GM23248 (cell line): ENCODE measurements at regions not wholly inside any gene's neighbourhood (a gene's known extent, or its start where the extent isn't known, plus 50 kb on each side); places are given as distances from the start of the nearest gene placed in this dataset.

Experiments used
- DNase-seq: peaks from one replicate; pipeline ENCODE4 v3.0.0-alpha.2; 2015
- H2AFZ ChIP-seq: fragments of 200-600 bp; sonication (generic); 2 replicates; pipeline ENCODE4 v1.6.1; 2016; ENCODE audit warnings: antibody characterized with exemption
- H3F3A ChIP-seq: fragments of 200-600 bp; sonication (generic); 2 replicates; pipeline ENCODE4 v1.6.1; 2016; ENCODE audit warnings: mild to moderate bottlenecking, antibody characterized with exemption, mixed run types; ENCODE audit not compliant: insufficient read depth
- H3K27ac ChIP-seq: fragments of 200-600 bp; sonication (generic); 2 replicates; pipeline ENCODE4 v1.5.1; 2016; ENCODE audit warnings: mild to moderate bottlenecking
- H3K27me3 ChIP-seq: fragments of 200-600 bp; sonication (generic); replicated peaks from 2 replicates; pipeline ENCODE4 v1.6.1; 2016; ENCODE audit warnings: mild to moderate bottlenecking; ENCODE audit not compliant: insufficient read depth
- H3K36me3 ChIP-seq: fragments of 200-600 bp; sonication (generic); 2 replicates; pipeline ENCODE4 v1.6.1; 2016; ENCODE audit warnings: low read depth, mild to moderate bottlenecking
- H3K4me1 ChIP-seq: fragments of 200-600 bp; sonication (generic); 2 replicates; pipeline ENCODE4 v1.6.1; 2016; ENCODE audit warnings: mild to moderate bottlenecking; ENCODE audit not compliant: insufficient read depth
- H3K4me2 ChIP-seq: fragments of 200-600 bp; sonication (generic); one replicate; pipeline ENCODE4 v1.6.1; 2016; ENCODE audit warnings: mild to moderate bottlenecking; ENCODE audit not compliant: unreplicated experiment
- H3K4me3 ChIP-seq: fragments of 200-600 bp; sonication (generic); 2 replicates; pipeline ENCODE4 v1.5.1; 2016; ENCODE audit warnings: mild to moderate bottlenecking
- H3K79me2 ChIP-seq: fragments of 200-600 bp; sonication (generic); 2 replicates; pipeline ENCODE4 v1.6.1; 2016; ENCODE audit warnings: mild to moderate bottlenecking; ENCODE audit not compliant: insufficient read depth
- H3K9ac ChIP-seq: fragments of 200-600 bp; sonication (generic); 2 replicates; pipeline ENCODE4 v1.6.1; 2016; ENCODE audit warnings: mild to moderate bottlenecking
- H3K9me2 ChIP-seq: fragments of 200-600 bp; sonication (generic); 2 replicates; pipeline ENCODE4 v1.6.1; 2016; ENCODE audit warnings: mixed run types, mild to moderate bottlenecking, moderate library complexity; ENCODE audit not compliant: insufficient read depth
- H3K9me3 ChIP-seq: fragments of 200-600 bp; sonication (generic); one replicate; pipeline ENCODE4 v1.6.1; 2017; ENCODE audit warnings: low read depth
- H4K20me1 ChIP-seq: fragments of 200-600 bp; sonication (generic); 2 replicates; pipeline ENCODE4 v1.6.0; 2016; ENCODE audit not compliant: insufficient read depth
- EZH2 ChIP-seq: fragments of 200-600 bp; sonication (generic); IDR thresholded peaks from 2 replicates; pipeline ENCODE4 v1.6.1; 2018; ENCODE audit warnings: antibody characterized with exemption, mild to moderate bottlenecking; ENCODE audit not compliant: insufficient read depth, poor library complexity, severe bottlenecking
- EZH2phosphoT487 ChIP-seq: fragments of 200-600 bp; sonication (generic); IDR thresholded peaks from 2 replicates; pipeline ENCODE4 v1.6.1; 2018; ENCODE audit warnings: antibody characterized with exemption, moderate library complexity, mild to moderate bottlenecking, low read depth; ENCODE audit not compliant: insufficient read depth
- WGBS, 2 experiments: methylation state at CpG; one replicate each; pipeline ENCODE4 v1.1.6; 2015 to 2017; ENCODE audit warnings: low lambda C conversion rate in 2 of 2, low coverage in 1 of 2; ENCODE audit errors: missing lambda C conversion rate in 2 of 2; 5-methylcytosine and 5-hydroxymethylcytosine counted together
- in situ Hi-C: fragments of 300-500 bp; cut with MboI; formaldehyde crosslinking; loops from 2 replicates; pipeline ENCODE4 v1.15.0; 2020

GRCh38 chr11:15547685-15548084, 433.0 kb downstream of the INSC start:
- Histone ChIP-seq H3K9me3 (no peaks in the 10 kb centered on the region), H3F3A (no peaks in the 10 kb centered on the region), H3K4me2 (no peak overlapping the region), H3K27ac (no peak overlapping the region), H2AFZ (no peak overlapping the region), H3K9me2 (no peaks in the 10 kb centered on the region), H3K27me3 (no peaks in the 10 kb centered on the region), H3K36me3 (no peaks in the 10 kb centered on the region), H3K4me1 (no peaks in the 10 kb centered on the region), H3K4me3 (no peak overlapping the region), H3K9ac (no peak overlapping the region), H4K20me1 (no peaks in the 10 kb centered on the region), H3K79me2 (no peaks in the 10 kb centered on the region)
- 28% methylated on average over 3 of the region's 3 CpGs for WGBS, 2 experiments
- TF ChIP-seq EZH2phosphoT487 (no peak), EZH2 (no peak)
- in situ Hi-C loops: no loop called here
- DNase-seq: no peak

- in situ Hi-C loops: no loop called here
- no peak overlapping the region for H3K4me2 ChIP-seq
- no peak overlapping the region for H2AFZ ChIP-seq
- 32 to 37% methylated on average over 4 of the region's 4 CpGs for WGBS, 2 experiments
- no peaks in the 10 kb centered on the region for H3K9me2 ChIP-seq
- no peaks in the 10 kb centered on the region for H3K36me3 ChIP-seq
- H3F3A ChIP-seq: no peaks in the 10 kb centered on the region
- H3K9ac ChIP-seq: no peak overlapping the region
- H3K27me3 ChIP-seq: no peaks in the 10 kb centered on the region
- no peak for DNase-seq
- no peak overlapping the region for H3K27ac ChIP-seq
- no peaks in the 10 kb centered on the region for H4K20me1 ChIP-seq
- no peaks in the 10 kb centered on the region for H3K4me1 ChIP-seq
- TF ChIP-seq EZH2: no peak
- no peak for TF ChIP-seq EZH2phosphoT487
- no peaks in the 10 kb centered on the region for H3K9me3 ChIP-seq
- H3K79me2 ChIP-seq: no peaks in the 10 kb centered on the region
- no peak overlapping the region for H3K4me3 ChIP-seq
These were observed 437.5 kb downstream of the INSC start for GRCh38 chr11:15551901-15552851.

- Histone ChIP-seq H3K79me2 (no peaks in the 10 kb centered on the region), H3K4me2 (no peak overlapping the region), H3K36me3 (no peaks in the 10 kb centered on the region), H3K4me1 (no peaks in the 10 kb centered on the region), H3K9me2 (no peaks in the 10 kb centered on the region), H4K20me1 (no peaks in the 10 kb centered on the region), H3K9ac (no peak overlapping the region), H3K4me3 (no peak overlapping the region), H3F3A (no peaks in the 10 kb centered on the region), H3K27me3 (no peaks in the 10 kb centered on the region), H3K27ac (no peak overlapping the region), H2AFZ (no peak overlapping the region), H3K9me3 (no peaks in the 10 kb centered on the region)
- TF ChIP-seq EZH2 (no peak), EZH2phosphoT487 (no peak)
- DNase-seq: no peak
- 4 to 10% methylated on average over 1 of the region's 1 CpG for WGBS, 2 experiments
- in situ Hi-C loops: no loop called here
These were observed 440.4 kb downstream of the INSC start for GRCh38 chr11:15555161-15555560.

GRCh38 chr11:15557457-15558230, 442.9 kb downstream of the INSC start:
- no peaks in the 10 kb centered on the region for H4K20me1 ChIP-seq
- in situ Hi-C loops: no loop called here
- 3 to 10% methylated on average over 2 of the region's 2 CpGs for WGBS, 2 experiments

More at GRCh38 chr11:15557457-15558230, 442.9 kb downstream of the INSC start:
- H3K9me3 ChIP-seq: no peaks in the 10 kb centered on the region
- H3K27ac ChIP-seq: no peak overlapping the region
- H3F3A ChIP-seq: no peaks in the 10 kb centered on the region
- H3K79me2 ChIP-seq: no peaks in the 10 kb centered on the region
- no peaks in the 10 kb centered on the region for H3K9me2 ChIP-seq
- H3K4me3 ChIP-seq: no peak overlapping the region
- no peak overlapping the region for H3K4me2 ChIP-seq
- H3K9ac ChIP-seq: no peak overlapping the region
- H2AFZ ChIP-seq: no peak overlapping the region
- no peaks in the 10 kb centered on the region for H3K27me3 ChIP-seq
- no peaks in the 10 kb centered on the region for H3K36me3 ChIP-seq
- no peaks in the 10 kb centered on the region for H3K4me1 ChIP-seq
- no peak for TF ChIP-seq EZH2
- no peak for TF ChIP-seq EZH2phosphoT487
- no peak for DNase-seq
